WTC11 (cell line): ENCODE measurements at regions not wholly inside any gene's neighbourhood (a gene's known extent, or its start where the extent isn't known, plus 50 kb on each side); places are given as distances from the start of the nearest gene placed in this dataset.

ENCODE experiments used
- ATAC-seq: fragments of 200-7000 bp; cut with Tn5 transposase; 2 replicates; pipeline ENCODE4 v1.10.0; 2021; ENCODE audit warnings: mild to moderate bottlenecking, moderate library complexity
- CTCF ChIA-PET: fragments of 300-600 bp; sonication (Branson Sonifier 250); formaldehyde crosslinking; loops from one replicate; lab custom pipeline; 2021; ENCODE audit warnings: antibody characterized with exemption; lab: Charles Lee
- POLR2A ChIA-PET: fragments of 350-600 bp; sonication (Branson Sonifier 250); formaldehyde crosslinking; loops from one replicate; lab custom pipeline; 2021; ENCODE audit warnings: antibody characterized with exemption; lab: Charles Lee
- DNase-seq: peaks from one replicate; pipeline ENCODE4 v3.0.0; 2021; ENCODE audit warnings: low spot score
- H3K27ac Mint-ChIP-seq: 2 replicates; pipeline ENCODE4 v1.8.0; 2021; ENCODE audit warnings: mixed read lengths
- H3K27me3 Mint-ChIP-seq: 2 replicates; pipeline ENCODE4 v1.8.0; 2021; ENCODE audit warnings: low read depth, mild to moderate bottlenecking, moderate library complexity, mixed read lengths
- H3K36me3 Mint-ChIP-seq: 2 replicates; pipeline ENCODE4 v1.8.0; 2021; ENCODE audit warnings: mixed read lengths
- H3K4me1 Mint-ChIP-seq: 2 replicates; pipeline ENCODE4 v1.8.0; 2022; ENCODE audit warnings: mixed read lengths
- H3K4me3 Mint-ChIP-seq: 2 replicates; pipeline ENCODE4 v1.8.0; 2021; ENCODE audit warnings: mild to moderate bottlenecking, moderate library complexity, mixed read lengths
- H3K9me3 Mint-ChIP-seq: 2 replicates; pipeline ENCODE4 v1.8.0; 2021; ENCODE audit warnings: mixed read lengths
- ARID4B ChIP-seq: sonication (generic); formaldehyde crosslinking; IDR thresholded peaks from 2 replicates; pipeline ENCODE4 v1.8.0; 2023; ENCODE audit warnings: missing genetic modification reagents, mild to moderate bottlenecking, borderline replicate concordance
- ATF1 ChIP-seq: sonication (generic); formaldehyde crosslinking; IDR thresholded peaks from 2 replicates; pipeline ENCODE4 v1.8.1; 2023; ENCODE audit warnings: mild to moderate bottlenecking, moderate library complexity, missing genetic modification reagents
- ATF2 ChIP-seq: sonication (generic); formaldehyde crosslinking; IDR thresholded peaks from 2 replicates; pipeline ENCODE4 v1.8.1; 2022; ENCODE audit warnings: low read depth, missing genetic modification reagents, borderline replicate concordance
- CDX4 ChIP-seq: fragments of 250-450 bp; sonication (Bioruptor Pico); IDR thresholded peaks from 2 replicates; pipeline ENCODE4 v1.9.0; 2021; ENCODE audit warnings: moderate library complexity, mild to moderate bottlenecking, inconsistent platforms, borderline replicate concordance
- CREB1 ChIP-seq: sonication (generic); formaldehyde crosslinking; IDR thresholded peaks from 2 replicates; pipeline ENCODE4 v1.8.0; 2023; ENCODE audit warnings: mild to moderate bottlenecking, missing genetic modification reagents
- CTCF ChIP-seq: fragments of 200-600 bp; IDR thresholded peaks from 2 replicates; pipeline ENCODE4 v1.8.0; 2022; ENCODE audit warnings: antibody characterized with exemption
- EMX1 ChIP-seq: fragments of 250-450 bp; sonication (Bioruptor Pico); IDR thresholded peaks from 2 replicates; pipeline ENCODE4 v1.8.0; 2021; ENCODE audit warnings: mild to moderate bottlenecking
- ESRRA ChIP-seq: sonication (generic); formaldehyde crosslinking; IDR thresholded peaks from 2 replicates; pipeline ENCODE4 v1.8.1; 2022; ENCODE audit warnings: mild to moderate bottlenecking, missing genetic modification reagents, borderline replicate concordance
- ETV6 ChIP-seq: sonication (generic); formaldehyde crosslinking; IDR thresholded peaks from 2 replicates; pipeline ENCODE4 v1.8.1; 2022; ENCODE audit warnings: mild to moderate bottlenecking, missing genetic modification reagents
- GABPB1 ChIP-seq: sonication (generic); formaldehyde crosslinking; IDR thresholded peaks from 2 replicates; pipeline ENCODE4 v1.8.1; 2023; ENCODE audit warnings: mild to moderate bottlenecking, missing genetic modification reagents
- KAT7 ChIP-seq: sonication (generic); formaldehyde crosslinking; IDR thresholded peaks from 2 replicates; pipeline ENCODE4 v1.8.1; 2023; ENCODE audit warnings: missing genetic modification reagents, mild to moderate bottlenecking, borderline replicate concordance
- MAX ChIP-seq: sonication (generic); formaldehyde crosslinking; IDR thresholded peaks from 2 replicates; pipeline ENCODE4 v1.8.0; 2022; ENCODE audit warnings: mild to moderate bottlenecking, missing genetic modification reagents
- MLX ChIP-seq: sonication (generic); formaldehyde crosslinking; IDR thresholded peaks from 2 replicates; pipeline ENCODE4 v1.8.1; 2023; ENCODE audit warnings: mild to moderate bottlenecking, missing genetic modification reagents, moderate library complexity
- NFE2L1 ChIP-seq: sonication (generic); formaldehyde crosslinking; IDR thresholded peaks from 2 replicates; pipeline ENCODE4 v1.8.1; 2023; ENCODE audit warnings: missing genetic modification reagents
- PREB ChIP-seq: sonication (generic); formaldehyde crosslinking; IDR thresholded peaks from 2 replicates; pipeline ENCODE4 v1.8.1; 2022; ENCODE audit warnings: mild to moderate bottlenecking, missing genetic modification reagents, moderate library complexity, borderline replicate concordance
- SMAD3 ChIP-seq: sonication (generic); formaldehyde crosslinking; IDR thresholded peaks from 2 replicates; pipeline ENCODE4 v1.8.0; 2022; ENCODE audit warnings: missing genetic modification reagents, mild to moderate bottlenecking, borderline replicate concordance
- TEAD1 ChIP-seq: sonication (generic); formaldehyde crosslinking; IDR thresholded peaks from 2 replicates; pipeline ENCODE4 v1.8.0; 2022; ENCODE audit warnings: mild to moderate bottlenecking, missing genetic modification reagents
- ZBTB21 ChIP-seq: sonication (generic); formaldehyde crosslinking; IDR thresholded peaks from 2 replicates; pipeline ENCODE4 v1.8.1; 2023; ENCODE audit warnings: mild to moderate bottlenecking, missing genetic modification reagents, borderline replicate concordance
- ZNF396 ChIP-seq: fragments of 250-450 bp; sonication (Bioruptor Pico); IDR thresholded peaks from 2 replicates; pipeline ENCODE4 v1.8.0; 2021; ENCODE audit warnings: mild to moderate bottlenecking, moderate library complexity, borderline replicate concordance
- ZNF416 ChIP-seq: fragments of 250-450 bp; sonication (Bioruptor Pico); IDR thresholded peaks from 2 replicates; pipeline ENCODE4 v1.9.0; 2021; ENCODE audit warnings: mild to moderate bottlenecking, inconsistent platforms
- ZNF423 ChIP-seq: fragments of 250-450 bp; sonication (Bioruptor Pico); IDR thresholded peaks from 2 replicates; pipeline ENCODE4 v2.1.2; 2022; ENCODE audit warnings: mild to moderate bottlenecking, moderate library complexity

GRCh38 chr6:40308533-40309306, 278.4 kb downstream of the LRFN2 start:
- Mint-ChIP-seq H3K4me3 (peak overlapping the region; percentile 44; the same call in 1 of the 2 replicates), H3K36me3 (no peaks in the 10 kb centered on the region), H3K27ac (no peak overlapping the region), H3K27me3 (no peaks in the 10 kb centered on the region), H3K4me1 (peaks cover 18% of the 10 kb centered on the region), H3K9me3 (peaks cover 19% of the 10 kb centered on the region)
- ATAC-seq (peak; percentile 96), DNase-seq (peak; percentile 93)
- TF ChIP-seq NFE2L1 (CRISPR knock-in tag) (no peak), SMAD3 (CRISPR knock-in tag) (peak; percentile 44; the same call in 1 of the 2 replicates), MAX (CRISPR knock-in tag) (peak; percentile 29; the same call in 1 of the 2 replicates), ZNF416 (CRISPR knock-in tag) (0 out of 2 replicates have a peak, but pooled peaks have one; percentile 43), ETV6 (CRISPR knock-in tag) (peak; percentile 73; the same call in 1 of the 2 replicates), CTCF (peak; percentile 96), ZNF423 (CRISPR knock-in tag) (no peak)
- CTCF ChIA-PET, result interaction anchor here (0.6 to 2.5 kb wide), 9 partner anchors 18 to 947 kb away, joined by 3 to 13 read pairs (median 4); no protein-coding TSS in a partner anchor
- POLR2A ChIA-PET, result no interaction called here

GRCh38 chr6:40307712-40308111, 279.5 kb downstream of the LRFN2 start:
- H3K36me3 Mint-ChIP-seq, result no peaks in the 10 kb centered on the region
- ChIA-PET POLR2A (no interaction called here), CTCF (interaction anchor here (0.6 to 2.5 kb wide), 8 partner anchors 19 to 946 kb away, joined by 3 to 13 read pairs (median 3); no protein-coding TSS in a partner anchor)
- peaks cover 18% of the 10 kb centered on the region for H3K4me1 Mint-ChIP-seq
- no peaks in the 10 kb centered on the region for H3K27me3 Mint-ChIP-seq
- DNase-seq (no peak), ATAC-seq (no peak)
- no peak overlapping the region for H3K27ac Mint-ChIP-seq
- H3K9me3 Mint-ChIP-seq, result peaks cover 19% of the 10 kb centered on the region
- H3K4me3 Mint-ChIP-seq, result no peak overlapping the region
- TF ChIP-seq ZBTB21 (no peak), NFE2L1 (CRISPR knock-in tag) (no peak), CDX4 (CRISPR knock-in tag) (no peak), EMX1 (CRISPR knock-in tag) (no peak), GABPB1 (CRISPR knock-in tag) (no peak), ESRRA (CRISPR knock-in tag) (no peak), ATF1 (CRISPR knock-in tag) (no peak), PREB (CRISPR knock-in tag) (no peak), MLX (CRISPR knock-in tag) (no peak), KAT7 (CRISPR knock-in tag) (no peak), CREB1 (CRISPR knock-in tag) (no peak), ZNF396 (no peak), ARID4B (CRISPR knock-in tag) (no peak), TEAD1 (CRISPR knock-in tag) (no peak), ATF2 (CRISPR knock-in tag) (no peak)
